ELF-1 (cell line): ENCODE measurements at regions not wholly inside any gene's neighbourhood (a gene's known extent, or its start where the extent isn't known, plus 50 kb on each side); places are given as distances from the start of the nearest gene placed in this dataset.

ENCODE experiments used
- DNase-seq: peaks from one replicate; pipeline ENCODE4 v3.0.0-alpha.2; 2016; ENCODE audit warnings: low read depth, low spot score

- DNase-seq, result no peak
These were observed 2170.8 kb upstream of the PCDH20 start for GRCh38 chr13:63586467-63586866.

DNA sequence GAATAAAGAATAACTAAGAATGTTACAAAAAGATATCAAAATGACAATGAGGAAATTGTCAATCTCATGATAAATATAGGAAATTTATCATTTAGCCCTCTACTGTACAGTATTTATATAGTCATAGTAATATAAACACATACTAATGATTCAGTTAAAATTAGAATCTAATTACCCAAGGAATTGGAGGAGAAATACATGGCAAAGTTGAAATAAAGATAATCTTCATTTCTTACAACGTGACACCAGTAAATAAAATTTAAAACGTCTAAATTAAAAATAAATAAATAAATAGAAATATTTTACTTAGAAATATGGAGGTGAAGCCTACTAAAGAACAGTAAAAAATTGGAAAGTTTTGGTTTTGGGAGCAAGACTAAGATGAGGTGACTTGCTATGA is 2163.1 kb upstream of the PCDH20 start:
- no peak for DNase-seq

DNA sequence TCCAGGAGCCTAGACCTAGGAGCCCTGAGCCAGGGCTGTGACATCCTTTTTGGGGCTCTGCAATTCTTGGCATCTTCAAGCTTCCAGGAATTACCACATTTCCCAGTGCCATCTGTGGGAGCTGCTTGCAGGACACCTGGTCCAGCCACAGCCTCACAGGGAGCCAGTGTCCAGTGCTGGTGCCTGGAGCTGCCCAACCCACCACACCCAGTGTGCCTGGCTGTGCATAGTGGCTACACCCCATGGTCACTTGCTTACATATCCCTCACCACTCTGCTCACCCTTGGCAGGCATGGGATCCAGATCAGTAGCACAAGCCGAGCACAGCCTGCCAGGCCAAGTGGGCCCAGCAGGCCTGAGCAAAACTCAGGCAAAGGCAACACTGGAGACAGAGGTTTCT is 2151.4 kb upstream of the PCDH20 start:
- no peak for DNase-seq

DNA sequence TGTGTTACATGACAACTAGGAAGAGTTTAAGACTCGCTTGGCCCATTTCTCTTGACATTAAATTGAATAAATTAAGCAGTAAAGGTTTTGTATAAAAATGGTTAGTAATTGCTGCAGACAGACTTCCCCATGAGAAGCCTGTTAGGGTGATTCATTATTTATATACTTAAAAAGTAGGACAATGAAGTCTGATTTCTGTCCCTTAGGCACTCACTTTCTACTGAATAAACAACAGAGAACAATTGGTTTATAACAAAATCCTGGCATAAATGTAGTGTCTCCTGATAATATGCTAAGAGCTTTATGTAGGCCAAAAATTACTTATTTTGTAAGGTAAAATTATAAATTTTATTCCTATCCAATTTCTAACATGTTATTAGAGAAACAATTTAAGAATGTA is 2138.5 kb upstream of the PCDH20 start:
- no peak for DNase-seq

- DNase-seq, result peak; percentile 41
These were observed 2136.1 kb upstream of the PCDH20 start for GRCh38 chr13:63551731-63552130.

- DNase-seq, result no peak
These were observed 2130.9 kb upstream of the PCDH20 start for GRCh38 chr13:63546524-63546923.

GRCh38 chr13:63542770-63543169 is 2127.1 kb upstream of the PCDH20 start:
- DNase-seq, result peak; percentile 80

DNA sequence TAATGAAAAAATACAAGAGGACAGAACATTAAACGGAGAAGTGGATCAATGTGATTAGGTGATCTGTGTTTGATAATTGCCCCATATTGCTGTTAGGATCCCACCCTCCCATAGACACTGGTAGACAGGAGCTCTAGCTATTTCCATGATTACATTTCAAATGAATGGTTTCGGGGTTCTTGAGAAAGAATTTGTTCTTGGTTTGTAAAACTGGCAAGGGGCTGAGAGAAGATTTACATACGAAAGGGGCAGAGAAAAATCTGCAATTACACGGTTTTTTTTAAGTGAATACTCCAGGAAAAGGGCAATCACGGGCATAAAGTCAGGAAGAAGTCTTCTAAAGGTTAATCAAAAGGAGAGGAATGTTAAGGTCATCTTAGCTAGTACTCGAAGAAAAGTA is 2125.7 kb upstream of the PCDH20 start:
- DNase-seq, result no peak

DNA sequence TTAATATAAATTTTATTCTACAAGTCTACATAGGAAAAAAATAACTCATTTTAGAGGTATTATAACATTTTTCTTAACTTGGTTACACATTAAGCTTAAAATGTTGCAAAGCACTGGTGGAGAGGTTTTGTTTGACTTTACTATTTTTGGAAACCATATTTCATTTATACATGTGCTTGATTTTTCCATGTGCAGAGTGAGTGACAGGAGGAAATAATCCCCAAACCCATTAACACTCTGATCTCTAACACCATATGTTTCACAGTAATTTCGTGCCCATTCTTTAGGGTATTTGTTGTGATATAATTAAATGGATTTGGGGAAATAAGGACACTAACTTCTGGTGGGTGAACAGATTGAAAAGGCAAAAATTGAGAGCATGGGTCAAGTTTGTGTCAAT is 2124.4 kb upstream of the PCDH20 start:
- DNase-seq, result no peak

GRCh38 chr13:63517371-63517770 is 2101.7 kb upstream of the PCDH20 start:
- no peak for DNase-seq

GRCh38 chr13:63516124-63516523 is 2100.5 kb upstream of the PCDH20 start:
- no peak for DNase-seq

DNA sequence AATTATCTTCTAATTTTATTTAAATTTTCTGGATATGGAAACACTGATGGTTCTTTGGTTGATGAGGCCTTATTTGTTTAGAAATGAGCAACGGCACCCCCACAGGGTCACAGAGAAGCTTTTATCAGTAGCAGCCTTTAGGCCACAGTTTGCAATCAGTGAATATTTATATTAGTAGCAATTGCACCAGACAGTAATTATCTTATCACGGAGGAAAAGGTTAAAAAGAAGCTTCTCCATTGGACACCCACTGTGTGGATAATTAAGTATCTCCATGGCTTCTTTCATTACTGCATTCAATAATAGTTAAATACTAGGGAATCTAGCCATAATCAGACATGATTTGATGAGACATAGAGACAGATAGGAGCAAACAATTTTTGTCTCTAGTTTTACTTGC is 2099.2 kb upstream of the PCDH20 start:
- DNase-seq, result no peak

DNA sequence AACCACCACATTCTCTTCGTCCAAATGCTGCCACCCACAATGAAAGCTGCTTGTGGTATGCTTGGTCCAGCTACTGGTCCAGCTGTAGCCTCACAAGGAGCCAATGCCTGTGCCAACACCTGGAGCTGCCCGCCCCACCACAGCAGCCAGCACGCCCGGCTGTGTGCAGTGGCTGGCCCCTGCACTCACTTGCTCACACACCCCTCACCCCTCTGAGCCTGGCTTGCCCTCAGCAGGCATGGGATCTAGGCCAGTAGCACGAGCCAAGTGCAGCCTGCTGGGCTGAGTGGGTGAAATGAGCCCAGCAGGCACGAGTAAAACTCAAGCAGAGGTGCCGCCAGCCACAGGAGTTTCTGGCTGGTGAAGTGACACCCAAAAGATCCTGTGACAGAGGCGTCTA is 2096.4 kb upstream of the PCDH20 start:
- DNase-seq, result no peak

DNA sequence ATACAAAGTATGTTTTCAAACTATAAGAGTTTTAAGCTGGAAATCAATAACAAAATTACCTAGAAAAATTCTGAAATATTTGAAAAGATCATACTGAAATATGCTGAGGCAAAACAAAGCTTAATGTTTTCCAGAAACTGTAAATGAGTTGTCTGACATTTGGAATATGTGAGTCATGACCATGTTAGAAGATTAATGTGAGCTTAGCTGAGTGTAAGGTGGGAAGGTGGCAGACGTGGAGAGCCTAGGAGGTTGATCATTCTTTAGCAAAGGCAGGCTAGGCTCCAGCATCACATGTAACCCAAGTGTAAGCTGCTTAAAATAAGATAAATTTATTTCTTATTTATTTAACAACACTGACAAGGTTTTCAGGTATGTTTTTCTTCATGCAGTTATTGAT is 2086.1 kb upstream of the PCDH20 start:
- no peak for DNase-seq

DNA sequence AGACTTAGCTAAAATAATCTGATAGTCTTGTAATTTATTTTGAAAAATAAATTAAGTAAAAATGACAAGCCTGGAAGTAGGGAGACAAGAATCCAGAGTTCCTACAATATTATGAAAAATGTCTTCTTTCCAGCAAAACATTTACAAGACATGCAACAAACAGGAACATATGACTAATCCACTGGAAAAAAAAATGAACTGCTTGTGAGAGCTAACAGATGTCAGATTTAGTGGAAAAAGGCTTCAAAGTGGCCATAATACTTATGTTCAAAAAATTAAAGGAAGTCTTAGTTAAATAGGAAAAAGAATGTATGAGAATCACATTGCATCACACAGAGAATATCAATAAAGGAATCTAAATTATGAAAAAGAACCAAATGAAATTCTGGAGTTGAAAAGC is 2082.0 kb upstream of the PCDH20 start:
- no peak for DNase-seq

DNA sequence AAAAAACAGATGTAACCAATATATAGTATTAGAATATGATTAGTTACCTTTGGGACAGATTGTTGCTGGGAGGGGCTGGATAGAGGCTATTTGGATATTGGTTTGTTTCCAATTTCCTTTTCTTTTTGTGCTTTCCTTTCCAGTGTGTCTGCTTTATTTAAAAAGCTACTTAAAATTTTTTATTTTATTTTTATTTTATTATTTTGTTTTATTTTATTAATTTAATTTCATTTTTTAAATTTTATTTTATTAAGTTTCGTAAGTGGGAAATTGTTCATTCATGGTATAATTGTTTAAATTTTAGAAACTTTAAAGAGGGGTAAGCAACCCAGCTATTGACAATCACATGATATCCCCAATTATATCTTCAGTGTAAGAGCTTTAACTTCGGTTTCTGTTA is 2077.0 kb upstream of the PCDH20 start:
- no peak for DNase-seq

GRCh38 chr13:63490149-63490548 is 2074.5 kb upstream of the PCDH20 start:
- no peak for DNase-seq

- DNase-seq, result no peak
These were observed 2065.7 kb upstream of the PCDH20 start for GRCh38 chr13:63481334-63481733.

- no peak for DNase-seq
These were observed 2057.1 kb upstream of the PCDH20 start for GRCh38 chr13:63472711-63473110.

DNA sequence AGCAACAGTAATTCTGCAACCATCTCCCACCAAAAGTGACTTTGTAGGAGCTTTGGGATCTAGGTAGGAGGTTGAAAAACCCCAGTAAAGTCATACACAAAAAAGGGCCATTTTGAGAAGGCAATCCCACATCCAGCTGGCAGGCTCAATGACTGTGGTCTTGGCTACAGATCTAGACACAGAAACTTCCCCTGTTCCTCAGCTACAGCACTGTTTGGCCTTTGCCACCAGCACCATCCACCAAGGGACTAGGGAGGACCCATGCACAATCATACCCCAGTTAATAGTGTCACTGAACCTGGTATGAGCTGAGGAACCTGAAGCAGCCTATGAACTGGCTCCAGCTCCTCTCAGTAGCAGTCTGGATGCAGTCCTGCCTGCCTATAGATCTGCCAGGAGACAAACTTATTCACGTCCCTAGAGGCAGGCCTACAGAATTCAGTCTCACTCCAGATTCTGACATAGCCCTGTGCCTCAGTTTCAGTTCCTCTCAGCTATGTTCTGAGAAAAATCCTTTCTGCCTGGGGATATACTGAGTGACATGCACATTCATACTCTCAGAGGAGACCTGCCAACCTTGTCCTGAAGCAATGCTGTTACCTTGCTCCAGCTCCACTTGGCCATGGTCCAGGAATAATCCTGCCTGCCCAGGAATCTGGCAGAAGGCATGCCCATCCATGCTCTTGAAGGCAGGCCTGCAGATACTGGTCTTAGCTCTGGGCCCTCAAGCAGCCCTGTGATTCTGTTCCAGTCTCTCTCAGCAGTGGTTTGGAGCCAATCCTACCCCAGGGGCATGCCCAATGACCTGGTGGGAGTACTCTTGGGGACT is 2048.3 kb upstream of the PCDH20 start:
- DNase-seq, result no peak

DNA sequence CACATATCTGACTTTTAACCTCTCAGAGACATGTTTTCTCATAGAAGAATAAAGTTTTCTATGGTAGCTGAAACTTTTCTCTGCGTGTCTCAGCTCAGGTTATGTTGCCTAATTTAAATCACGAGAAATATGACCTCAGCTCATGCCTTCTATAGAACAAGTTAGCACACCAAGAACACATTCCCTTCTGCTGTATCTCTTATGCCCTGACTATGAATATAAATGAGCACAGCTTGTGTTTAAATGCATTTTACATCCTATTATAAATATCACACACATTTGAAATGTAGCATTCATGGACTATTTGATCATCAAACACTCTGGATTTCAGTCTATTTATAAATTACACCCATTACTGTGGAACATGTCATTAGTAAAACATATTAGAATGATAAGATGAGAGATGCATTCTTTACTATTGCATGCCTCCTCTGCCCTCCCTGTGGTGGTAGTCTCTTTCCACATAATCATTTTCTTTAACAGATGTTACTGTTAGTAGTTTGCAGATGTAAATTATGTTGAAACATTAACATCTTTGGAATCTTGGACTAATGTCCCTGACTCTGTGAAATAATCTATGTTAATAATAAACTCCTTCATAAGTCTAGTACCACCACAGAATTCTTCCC is 2044.9 kb upstream of the PCDH20 start:
- no peak for DNase-seq

DNA sequence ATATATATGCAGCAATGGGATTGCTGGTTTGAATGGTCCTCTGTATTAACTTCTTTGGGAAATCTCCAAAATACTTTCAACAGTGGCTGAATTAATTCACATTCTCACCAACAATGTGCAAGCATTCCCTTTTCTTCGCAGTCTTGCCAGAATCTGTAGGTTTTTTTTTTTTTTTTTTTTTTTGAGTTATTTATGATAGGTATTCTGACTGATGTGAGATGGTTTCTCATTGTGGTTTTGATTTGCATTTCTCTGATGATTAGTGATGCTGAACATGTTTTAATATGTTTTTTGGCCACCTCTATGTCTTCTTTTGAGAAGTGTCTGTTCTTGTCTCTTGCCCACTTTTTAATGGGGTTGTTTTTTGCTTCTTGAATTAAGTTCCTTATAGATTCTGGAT is 2041.5 kb upstream of the PCDH20 start:
- no peak for DNase-seq

DNA sequence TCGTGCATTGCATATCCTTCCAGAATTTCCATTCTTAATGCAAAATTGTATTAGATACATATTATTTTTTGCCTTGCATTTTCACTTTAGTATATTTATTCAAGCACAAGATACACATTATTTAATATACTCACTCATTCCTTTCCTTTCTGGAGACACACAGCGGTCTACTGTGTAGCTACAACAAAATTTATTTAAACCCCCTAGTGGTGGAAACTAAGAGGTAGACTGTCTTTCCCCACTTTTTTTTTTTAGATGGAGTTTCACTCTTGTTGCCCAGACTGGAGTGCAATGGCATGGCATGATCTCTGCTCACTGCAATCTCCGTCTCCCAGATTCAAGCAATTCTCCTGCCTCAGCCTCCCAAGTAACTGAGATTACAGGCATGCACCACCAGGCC is 2040.3 kb upstream of the PCDH20 start:
- DNase-seq, result no peak
